GM12878 (cell line): ENCODE measurements at regions not wholly inside any gene's neighbourhood (a gene's known extent, or its start where the extent isn't known, plus 50 kb on each side); places are given as distances from the start of the nearest gene placed in this dataset.

ENCODE experiments used
- ATAC-seq: fragments of 200-7000 bp; cut with Tn5 transposase; 3 replicates; pipeline ENCODE4 v1.9.1; 2020; ENCODE audit warnings: mild to moderate bottlenecking, moderate library complexity
- BruUV-seq: library from RNA; stranded (reverse); fragments of 400-500 nt; replicated peaks from 2 replicates; lab custom pipeline; 2021; lab: Mats Ljungman, UMichigan
- CTCF ChIA-PET: fragments of 300-600 bp; sonication (Branson Sonifier 250); formaldehyde crosslinking; extraction: SDS; loops from one replicate; lab custom pipeline; 2021; ENCODE audit warnings: inconsistent platforms; lab: Yijun Ruan, JAX
- POLR2A ChIA-PET: fragments of 350-600 bp; formaldehyde crosslinking; extraction: SDS; loops from one replicate; lab custom pipeline; 2021; ENCODE audit warnings: inconsistent platforms; lab: Charles Lee
- RAD21 ChIA-PET: fragments of 300-600 bp; sonication (Branson Sonifier 250); formaldehyde crosslinking; loops from one replicate; lab custom pipeline; 2023; ENCODE audit warnings: antibody characterized with exemption; ENCODE audit not compliant: unreplicated experiment; lab: Charles Lee
- SMC1A ChIA-PET: fragments of 300-600 bp; sonication (Branson Sonifier 250); formaldehyde crosslinking; loops from one replicate; lab custom pipeline; 2023; ENCODE audit not compliant: unreplicated experiment, uncharacterized antibody; lab: Charles Lee
- DNase-seq: peaks from one replicate; pipeline ENCODE4 v3.0.0-alpha.2; 2011; ENCODE audit warnings: low read depth, low spot score
- FAIRE-seq: peaks from 3 replicates; lab custom pipeline; 2011; peaks lifted over from hg19 to GRCh38; lab: Jason Lieb, UNC
- H2AFZ ChIP-seq: 2 replicates; pipeline ENCODE4 v1.6.0; 2011; ENCODE audit warnings: low read depth, low read length, control low read depth; ENCODE audit not compliant: control insufficient read depth
- H3K27ac ChIP-seq: 2 replicates; pipeline ENCODE4 v1.5.1; 2011; ENCODE audit warnings: control low read depth; ENCODE audit not compliant: control insufficient read depth, insufficient read depth
- H3K27me3 ChIP-seq, 2 experiments: replicated peaks in 1 of 2; 2 replicates each; pipeline versions ENCODE4 v1.6.0 to v1.6.1; 2011; ENCODE audit warnings: low read length in 1 of 2; ENCODE audit not compliant: control insufficient read depth in 2 of 2, insufficient read depth in 2 of 2
- H3K36me3 ChIP-seq, 2 experiments: 2 replicates each; pipeline ENCODE4 v1.5.1; 2011; ENCODE audit warnings: low read length in 1 of 2; ENCODE audit not compliant: control insufficient read depth in 2 of 2, insufficient read depth in 2 of 2
- H3K4me1 ChIP-seq: 2 replicates; pipeline ENCODE4 v1.6.1; 2011; ENCODE audit warnings: mild to moderate bottlenecking, low read length, moderate library complexity, mixed read lengths; ENCODE audit not compliant: control insufficient read depth, insufficient read depth
- H3K4me2 ChIP-seq: 2 replicates; pipeline ENCODE4 v1.6.0; 2011; ENCODE audit warnings: control low read depth; ENCODE audit not compliant: control insufficient read depth, insufficient read depth
- H3K4me3 ChIP-seq: fragments of 200-600 bp; sonication (generic); 2 replicates; pipeline ENCODE4 v1.5.1; 2016
- H3K79me2 ChIP-seq: 2 replicates; pipeline ENCODE4 v1.6.0; 2011; ENCODE audit warnings: low read length; ENCODE audit not compliant: control insufficient read depth, insufficient read depth
- H3K9ac ChIP-seq: 2 replicates; pipeline ENCODE4 v1.8.0; 2011; ENCODE audit warnings: low read length, control low read depth, mixed read lengths; ENCODE audit not compliant: control insufficient read depth, insufficient read depth
- H3K9me3 ChIP-seq: replicated peaks from 3 replicates; pipeline ENCODE4 v1.5.1; 2011; ENCODE audit warnings: mild to moderate bottlenecking, low read length; ENCODE audit not compliant: control insufficient read depth, insufficient read depth
- H4K20me1 ChIP-seq: 2 replicates; pipeline ENCODE4 v1.6.0; 2011; ENCODE audit not compliant: control insufficient read depth, insufficient read depth
- EP300 ChIP-seq, 2 experiments: fragments of 150-350 bp in 1 of 2; IDR thresholded peaks; 2 replicates each; pipeline ENCODE4 v1.6.1; 2011 to 2012; ENCODE audit warnings: low read depth in 2 of 2, low read length in 2 of 2, borderline replicate concordance in 1 of 2, improper control_type of control experiment in 1 of 2, inconsistent platforms in 1 of 2; ENCODE audit not compliant: control insufficient read depth in 1 of 2
- MTA3 ChIP-seq: IDR thresholded peaks from 2 replicates; pipeline ENCODE4 v1.6.1; 2012; ENCODE audit warnings: low read length, inconsistent platforms, borderline replicate concordance
- WGBS: methylation state at CpG from one replicate; pipeline ENCODE4 v1.1.6; 2016; ENCODE audit warnings: low lambda C conversion rate; ENCODE audit not compliant: insufficient replicate concordance, insufficient coverage; ENCODE audit errors: missing lambda C conversion rate; 5-methylcytosine and 5-hydroxymethylcytosine counted together
- in situ Hi-C: fragments of 300-500 bp; cut with MboI; formaldehyde crosslinking; loops from 9 replicates; pipeline ENCODE4 v1.14.3; 2018; ENCODE audit warnings: mixed read lengths
- intact Hi-C: fragments of 100-400 bp; cut with micrococcal nuclease; formaldehyde crosslinking; loops from one replicate; pipeline ENCODE4 v1.14.2; 2022; ENCODE audit not compliant: unreplicated experiment

GRCh38 chr1:164991763-164992314, 364.7 kb downstream of the LMX1A start:
- H3K9ac ChIP-seq: no peak overlapping the region
- 37% methylated on average over 6 of the region's 6 CpGs for WGBS
- ChIA-PET SMC1A (no interaction called here), POLR2A (no interaction called here), RAD21 (no interaction called here), CTCF (interaction anchor here (1.2 kb wide), 1 partner anchor 8 kb away, joined by 4 read pairs; no protein-coding TSS in a partner anchor)
- FAIRE-seq: no peak
- H4K20me1 ChIP-seq: no peaks in the 10 kb centered on the region
- no peaks in the 10 kb centered on the region for H3K4me1 ChIP-seq
- no peak for DNase-seq
- H3K36me3 ChIP-seq: no peaks in the 10 kb centered on the region
- H3K4me3 ChIP-seq: no peak overlapping the region
- TF ChIP-seq MTA3: no peak
- no peak overlapping the region for H3K4me2 ChIP-seq
- H3K9me3 ChIP-seq: no peaks in the 10 kb centered on the region
- in situ Hi-C loops (no loop called here), intact Hi-C loops (no loop called here)
- H3K27me3 ChIP-seq: no peaks in the 10 kb centered on the region
- H3K27ac ChIP-seq: no peak overlapping the region
- no peak overlapping the region for H2AFZ ChIP-seq
- no peaks in the 10 kb centered on the region for H3K79me2 ChIP-seq
- no TSS peak for BruUV-seq
- ATAC-seq: no peak

GRCh38 chr1:164983023-164983650, 373.4 kb downstream of the LMX1A start:
- H3K27ac ChIP-seq: no peak overlapping the region
- H3K4me2 ChIP-seq: no peak overlapping the region
- no TSS peak for BruUV-seq
- RAD21 ChIA-PET: no interaction called here
- CTCF ChIA-PET: no interaction called here
- intact Hi-C loops: no loop called here
- POLR2A ChIA-PET: no interaction called here
- no peaks in the 10 kb centered on the region for H3K9me3 ChIP-seq
- ATAC-seq: no peak
- no peaks in the 10 kb centered on the region for H3K4me1 ChIP-seq
- H3K27me3 ChIP-seq: no peaks in the 10 kb centered on the region
- no peaks in the 10 kb centered on the region for H3K79me2 ChIP-seq
- H2AFZ ChIP-seq: no peak overlapping the region
- no peak for FAIRE-seq
- no peak overlapping the region for H3K4me3 ChIP-seq
- TF ChIP-seq EP300 (IDR thresholded peaks at IDR 0.05; ENCODE audit: borderline replicate concordance in 1 of 2, control insufficient read depth in 1 of 2, low read depth in 2 of 2, low read length in 2 of 2): no peak
- TF ChIP-seq, all 136 proteins: peak for 0
- in situ Hi-C loops: no loop called here
- Histone ChIP-seq H3K36me3 (no peaks in the 10 kb centered on the region), H4K20me1 (no peaks in the 10 kb centered on the region), H3K9ac (no peak overlapping the region)
- SMC1A ChIA-PET: no interaction called here
- WGBS: 0% methylated on average over 3 of the region's 3 CpGs
- no peak for DNase-seq
